ENCODE measurements at regions not wholly inside any gene's neighbourhood (a gene's known extent, or its start where the extent isn't known, plus 50 kb on each side); places are given as distances from the start of the nearest gene placed in this dataset.

DNA sequence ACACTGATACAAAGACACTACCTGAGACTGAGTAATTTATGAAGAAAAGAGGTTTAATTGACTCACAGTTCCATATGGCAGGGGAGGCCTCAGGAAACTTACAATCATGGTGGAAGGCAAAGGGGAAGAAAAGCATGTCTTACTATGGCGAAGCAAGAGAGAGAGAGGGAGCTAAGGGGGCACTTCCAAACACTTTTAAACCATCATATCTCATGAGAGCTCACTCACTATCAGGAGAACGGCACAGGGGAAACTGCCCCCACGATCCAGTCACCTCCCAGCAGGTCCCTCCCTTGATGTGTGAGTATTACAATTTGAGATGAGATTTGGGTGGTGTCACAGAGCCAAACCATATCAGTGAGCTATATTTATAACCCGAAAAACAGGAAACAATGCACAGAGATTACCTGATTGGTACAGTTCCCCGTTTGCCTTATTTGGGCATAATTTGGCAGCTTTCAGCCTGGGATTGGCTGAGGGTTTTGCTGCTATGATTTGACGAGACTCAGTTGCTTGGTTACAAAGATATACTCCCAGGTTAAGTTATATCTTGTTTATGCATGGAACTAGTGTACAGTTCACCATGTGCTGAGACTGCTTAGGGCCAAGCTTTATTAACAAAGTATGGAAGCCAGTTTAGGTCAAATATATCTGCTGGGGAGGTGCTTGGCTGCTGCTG lies 184.2 kb downstream of the NR2F2 start:
- ATAC-seq (no peak), DNase-seq (ENCODE audit: low spot score) (no peak)

DNA sequence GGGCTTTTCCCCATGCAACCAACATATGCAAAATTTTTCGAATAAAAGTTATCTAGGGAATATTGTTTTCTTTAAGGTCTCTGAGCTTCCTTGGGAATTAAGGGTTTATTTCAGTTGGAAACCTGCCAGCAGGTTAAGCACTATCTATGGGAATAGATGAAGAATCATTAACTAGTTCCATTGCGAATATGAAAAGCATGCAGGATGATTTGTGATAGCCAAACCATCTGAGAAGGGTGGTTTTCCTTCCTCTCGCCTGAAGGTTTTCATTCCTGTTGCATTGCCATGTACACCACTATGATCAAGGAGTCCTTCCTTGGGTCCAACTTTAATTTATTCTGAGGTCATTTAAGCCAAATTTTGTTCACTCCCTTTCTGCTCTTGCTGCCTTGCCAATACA lies 184.9 kb downstream of the NR2F2 start:
- ATAC-seq (no peak), DNase-seq (ENCODE audit: low spot score) (no peak)

- ATAC-seq (no peak), DNase-seq (ENCODE audit: low spot score) (no peak)
Observed at GRCh38 chr15:96521386-96521785, 190.9 kb downstream of the NR2F2 start.

- ATAC-seq, result no peak
Observed at GRCh38 chr15:96524676-96525417, 194.3 kb downstream of the NR2F2 start.

GRCh38 chr15:96535148-96535547 lies 204.6 kb downstream of the NR2F2 start:
- no peak for ATAC-seq
- DNase-seq (ENCODE audit: low spot score), result no peak

More at GRCh38 chr15:96524676-96525417, 194.3 kb downstream of the NR2F2 start:
- DNase-seq (ENCODE audit: low spot score), result no peak

DNA sequence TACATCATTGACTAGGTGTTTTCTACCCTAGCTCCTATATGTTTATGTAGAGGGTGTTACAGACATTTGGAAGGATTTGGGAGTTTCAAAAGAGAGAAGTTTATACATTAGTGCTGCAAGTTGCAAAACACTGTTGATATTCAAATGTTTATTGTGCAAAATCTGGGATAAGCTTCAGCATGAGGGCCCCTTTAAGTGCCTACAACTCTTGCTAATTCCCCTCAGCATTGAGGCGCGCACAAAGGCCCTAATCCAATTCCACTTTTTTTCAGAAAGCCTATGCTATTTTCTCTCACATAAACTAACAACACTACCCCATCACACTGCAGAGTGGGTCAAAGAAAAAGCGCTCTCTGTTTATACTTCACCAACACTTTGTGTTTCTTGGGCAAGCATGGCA lies 208.0 kb downstream of the NR2F2 start:
- DNase-seq (ENCODE audit: low spot score) (no peak), ATAC-seq (no peak)

DNA sequence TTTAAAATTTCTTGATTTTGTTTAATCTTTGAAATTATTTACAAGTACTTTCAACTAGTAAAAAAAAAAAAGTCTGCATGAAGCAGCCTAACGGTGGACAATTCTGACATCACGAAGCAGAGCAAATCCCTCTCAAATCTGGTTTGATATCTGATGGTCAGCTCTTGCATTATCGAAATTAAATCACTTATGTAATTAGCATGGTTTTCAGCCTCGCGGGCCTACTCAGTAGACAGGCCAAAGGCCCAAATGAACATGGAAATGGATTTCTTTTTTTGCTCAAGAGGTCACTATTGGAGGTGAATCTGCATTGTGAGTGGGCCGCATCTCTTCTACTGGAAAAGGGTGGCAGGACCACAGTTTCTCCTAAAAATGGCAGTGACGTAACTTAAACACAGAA lies 209.8 kb downstream of the NR2F2 start:
- ATAC-seq, result no peak

GRCh38 chr15:96542130-96542770 lies 211.8 kb downstream of the NR2F2 start:
- DNase-seq (ENCODE audit: low spot score) (no peak), ATAC-seq (no peak)

More for the DNA sequence above, 209.8 kb downstream of the NR2F2 start:
- no peak for DNase-seq (ENCODE audit: low spot score)

DNA sequence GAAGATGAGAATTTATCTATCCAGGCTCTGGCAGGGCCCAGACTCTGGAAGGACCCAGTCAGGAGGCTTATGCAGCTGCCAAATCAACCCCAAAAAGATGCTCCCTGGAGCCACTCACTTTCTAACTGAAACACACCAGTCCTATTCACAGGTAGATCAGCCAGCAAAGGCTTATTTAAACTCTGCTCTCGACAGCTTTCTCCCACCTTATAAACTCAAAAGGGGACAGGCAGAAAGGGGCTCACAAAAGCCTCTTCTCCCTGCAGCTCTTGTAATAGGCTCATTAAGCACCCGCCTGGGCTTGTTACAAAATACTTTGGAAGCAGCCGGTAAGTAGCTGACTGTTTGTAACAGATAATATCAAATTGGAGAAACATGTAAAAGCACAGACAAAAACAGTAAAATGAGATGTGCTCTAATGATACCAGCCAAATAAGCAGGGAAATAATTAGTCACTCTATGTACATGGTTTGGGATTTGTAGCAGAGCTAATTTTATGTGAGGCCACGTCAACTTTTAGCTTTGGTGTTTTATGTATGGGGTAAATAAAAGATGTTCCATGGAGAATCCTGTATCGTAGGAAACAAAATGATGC lies 213.8 kb downstream of the NR2F2 start:
- DNase-seq (ENCODE audit: low spot score) (no peak), ATAC-seq (no peak)

- no peak for DNase-seq (ENCODE audit: low spot score)
Observed at GRCh38 chr15:96549136-96549535, 218.6 kb downstream of the NR2F2 start.

GRCh38 chr15:96551196-96551595 lies 220.7 kb downstream of the NR2F2 start:
- ATAC-seq, result no peak
- DNase-seq (ENCODE audit: low spot score), result no peak

More at GRCh38 chr15:96549136-96549535, 218.6 kb downstream of the NR2F2 start:
- ATAC-seq, result no peak

DNA sequence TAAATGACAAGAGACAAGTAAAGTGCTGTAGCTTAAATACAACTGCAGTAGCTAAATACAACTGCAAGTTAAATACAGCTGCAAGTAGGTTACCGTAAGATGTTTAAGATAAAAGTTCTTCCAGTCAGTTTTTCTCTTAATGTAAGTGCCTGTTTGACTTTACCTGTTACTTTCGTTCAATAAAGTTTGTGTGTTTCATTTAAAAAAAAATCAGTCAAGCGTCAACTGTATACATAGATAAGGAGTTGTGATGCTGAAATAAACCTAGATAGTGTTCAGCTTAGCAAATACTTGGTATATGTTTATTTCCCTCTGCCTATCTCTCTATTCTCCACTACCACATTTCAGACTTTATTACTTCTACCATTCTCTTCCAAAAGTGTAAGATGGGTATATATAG lies 221.2 kb downstream of the NR2F2 start:
- no peak for DNase-seq (ENCODE audit: low spot score)

DNA sequence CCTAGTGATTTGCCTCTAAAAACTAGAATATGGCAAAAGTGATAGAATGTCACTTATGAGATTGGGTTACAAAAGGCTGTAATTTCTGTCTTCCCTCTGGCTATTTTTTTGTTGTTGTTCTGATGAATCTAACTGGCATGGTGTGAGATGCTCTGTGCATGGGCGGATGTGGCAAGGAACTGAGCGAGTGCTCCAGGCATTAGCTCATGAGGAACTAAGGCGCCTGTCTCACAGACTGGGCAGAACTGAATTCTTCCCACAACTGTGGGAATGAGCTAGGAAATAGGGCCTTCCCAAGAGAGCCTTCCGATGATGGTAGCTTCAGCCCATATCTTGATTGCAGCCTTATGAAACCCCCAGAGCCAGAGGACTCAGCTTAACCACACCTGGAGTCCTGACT lies 222.5 kb downstream of the NR2F2 start:
- ATAC-seq (no peak), DNase-seq (ENCODE audit: low spot score) (no peak)

More for the DNA sequence above, 221.2 kb downstream of the NR2F2 start:
- ATAC-seq, result no peak

GRCh38 chr15:96553451-96553850 lies 223.0 kb downstream of the NR2F2 start:
- DNase-seq (ENCODE audit: low spot score) (no peak), ATAC-seq (no peak)

- DNase-seq (ENCODE audit: low spot score) (no peak), ATAC-seq (no peak)
Observed at GRCh38 chr15:96553931-96554330, 223.4 kb downstream of the NR2F2 start.

DNA sequence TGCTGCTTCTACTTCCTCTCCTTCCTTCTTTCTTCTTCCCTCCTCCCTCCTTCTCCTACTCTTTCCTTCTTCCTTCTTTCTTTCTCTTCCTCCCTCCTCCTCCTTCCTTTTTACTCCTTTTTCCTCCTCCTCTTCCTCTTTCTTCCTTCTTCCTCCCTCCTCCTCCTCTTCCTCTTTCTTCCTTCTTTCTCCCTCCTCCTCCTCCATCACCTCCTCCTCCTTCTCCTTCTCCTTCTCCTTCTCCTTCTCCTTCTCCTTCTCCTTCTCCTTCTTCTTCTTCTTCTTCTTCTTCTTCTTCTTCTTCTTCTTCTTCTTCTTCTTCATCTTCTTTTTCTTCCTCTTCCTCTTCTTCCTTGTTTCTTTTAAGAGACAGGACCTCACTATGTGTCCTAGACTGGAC lies 224.0 kb downstream of the NR2F2 start:
- ATAC-seq (no peak), DNase-seq (ENCODE audit: low spot score) (no peak)

DNA sequence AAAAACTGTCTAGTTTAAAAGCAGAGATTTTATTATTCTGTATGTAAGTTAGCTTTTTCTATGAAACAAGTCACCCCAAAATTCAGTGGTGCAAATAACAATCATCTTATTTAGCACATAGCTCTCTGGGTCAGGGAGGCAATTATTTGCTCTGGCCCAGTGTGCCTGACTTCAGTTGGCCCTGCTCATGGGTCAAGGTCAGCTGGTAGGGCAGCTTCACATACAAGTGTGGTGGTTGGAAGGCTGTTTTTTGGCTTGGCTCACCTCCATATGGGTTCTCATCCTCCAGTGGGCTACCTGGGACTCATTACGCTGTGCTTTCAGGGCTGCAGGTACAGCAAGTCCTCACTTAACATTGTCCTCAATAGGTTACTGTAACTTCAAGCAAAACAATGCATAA lies 228.6 kb downstream of the NR2F2 start:
- peak; percentile 52 for DNase-seq (ENCODE audit: low spot score)
- ATAC-seq, result peak; percentile 83

DNA sequence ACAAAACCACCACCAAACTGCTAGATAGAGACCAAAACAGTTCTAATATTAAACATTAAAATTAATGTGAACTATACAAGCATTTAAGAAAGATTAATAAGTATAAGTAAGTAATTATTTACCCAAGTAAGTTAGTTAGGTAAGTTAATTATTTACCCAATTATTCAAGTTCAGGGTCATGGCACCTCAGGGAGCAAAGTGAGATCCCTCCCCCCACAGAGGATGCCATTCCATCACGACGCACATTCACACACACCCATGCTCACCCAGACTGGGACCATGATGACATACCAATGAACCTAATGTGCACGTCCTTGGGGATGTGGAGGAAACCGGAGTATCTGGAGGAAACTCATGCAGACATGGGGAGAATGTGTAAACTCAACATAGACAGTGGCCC lies 229.1 kb downstream of the NR2F2 start:
- DNase-seq (ENCODE audit: low spot score) (no peak), ATAC-seq (peak; percentile 43)

DNA sequence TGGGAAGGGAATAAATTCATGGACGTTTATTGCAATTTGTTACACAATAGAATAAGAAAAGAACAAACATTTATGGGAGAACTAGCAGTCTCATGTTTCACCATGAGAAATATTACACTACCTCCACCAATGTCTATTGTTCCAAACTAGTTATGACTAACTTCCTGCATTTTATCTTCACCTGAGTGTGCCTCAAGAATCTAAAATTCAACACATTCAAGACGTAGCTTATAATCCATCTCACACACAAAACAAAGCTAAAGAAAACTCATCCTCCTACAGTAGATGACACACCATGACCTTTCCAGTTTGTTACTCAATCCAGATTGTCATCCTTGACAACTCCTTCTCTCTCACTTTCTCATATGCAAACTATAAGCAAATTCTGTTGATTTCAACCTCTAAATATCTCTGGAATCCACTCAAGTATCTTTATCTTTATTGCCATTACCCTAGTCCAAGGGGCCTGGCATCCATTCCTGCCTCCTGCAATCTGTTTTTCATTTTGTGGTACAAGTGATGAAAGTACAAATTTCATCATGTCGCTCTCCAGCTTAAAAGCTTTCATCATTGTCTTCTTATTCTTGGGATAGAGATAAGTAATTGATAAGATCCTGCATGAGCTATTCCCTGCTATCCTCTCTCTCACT lies 229.9 kb downstream of the NR2F2 start:
- DNase-seq (ENCODE audit: low spot score), result no peak
- no peak for ATAC-seq

DNA sequence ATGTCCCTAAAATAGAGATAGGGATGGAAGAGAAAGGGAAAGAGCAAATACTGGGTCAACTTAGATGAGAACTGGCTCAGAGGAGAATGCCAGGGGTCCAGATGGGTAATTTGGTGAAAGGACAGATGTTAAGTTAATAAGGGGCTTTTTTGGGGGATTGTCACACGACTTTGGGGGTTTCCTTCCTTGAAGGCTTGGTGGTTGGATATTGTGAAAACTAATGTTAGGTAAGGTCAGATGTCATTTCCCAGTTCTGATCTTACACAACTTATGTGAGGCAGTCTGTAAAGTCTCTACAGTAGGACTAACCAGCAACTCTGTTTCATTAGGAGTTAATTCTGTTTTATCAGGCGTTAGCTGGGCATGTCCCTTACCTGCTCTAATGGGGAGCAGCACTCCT lies 231.1 kb downstream of the NR2F2 start:
- ATAC-seq (no peak), DNase-seq (ENCODE audit: low spot score) (no peak)

DNA sequence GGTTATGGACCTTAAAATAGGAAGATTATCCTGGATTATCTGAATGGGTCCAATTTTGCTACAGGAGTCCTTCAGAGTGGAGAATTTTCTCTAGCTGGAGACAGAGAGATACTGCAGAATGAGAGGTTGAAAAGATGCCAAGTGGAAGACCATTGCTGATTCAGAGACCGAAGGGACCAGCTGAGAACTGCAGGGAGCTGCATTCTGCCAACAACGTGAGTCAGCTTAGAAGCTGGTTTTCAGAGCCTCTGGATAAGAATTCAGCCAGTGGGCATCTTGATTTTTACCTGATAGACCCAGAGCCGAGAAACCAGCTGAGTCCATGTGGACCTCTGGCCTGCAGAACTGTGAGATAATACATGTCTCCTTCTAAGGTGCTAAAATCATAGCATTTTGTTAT lies 234.0 kb downstream of the NR2F2 start:
- ATAC-seq (no peak), DNase-seq (ENCODE audit: low spot score) (no peak)
